ENCODE measurements at regions not wholly inside any gene's neighbourhood (a gene's known extent, or its start where the extent isn't known, plus 50 kb on each side); places are given as distances from the start of the nearest gene placed in this dataset.
"Not testable (repeated sequence)": the region's sequence is repeated elsewhere in the genome, so short reads cannot be mapped to it uniquely, and the experiment has no call there.

- not testable (repeated sequence) for DNase-seq
These were observed 174.4 kb downstream of the ZIC4 start for GRCh38 chr3:147231980-147232379.

GRCh38 chr3:147231111-147231510 is 175.2 kb downstream of the ZIC4 start:
- DNase-seq, result no peak

- DNase-seq, result no peak
These were observed 184.1 kb downstream of the ZIC4 start for GRCh38 chr3:147222291-147222690.

GRCh38 chr3:147218965-147219364 is 187.4 kb downstream of the ZIC4 start:
- no peak for DNase-seq

GRCh38 chr3:147216143-147216673 is 190.1 kb downstream of the ZIC4 start:
- no peak for DNase-seq

GRCh38 chr3:147215660-147216059 is 190.7 kb downstream of the ZIC4 start:
- no peak for DNase-seq

GRCh38 chr3:147213633-147214032 is 192.7 kb downstream of the ZIC4 start:
- no peak for DNase-seq

- DNase-seq, result no peak
These were observed 195.7 kb downstream of the ZIC4 start for GRCh38 chr3:147210676-147211075.

GRCh38 chr3:147201086-147201485 is 205.3 kb downstream of the ZIC4 start:
- DNase-seq, result no peak

GRCh38 chr3:147200545-147200944 is 205.8 kb downstream of the ZIC4 start:
- no peak for DNase-seq

GRCh38 chr3:147197739-147198138 is 208.6 kb downstream of the ZIC4 start:
- no peak for DNase-seq

GRCh38 chr3:147195887-147196286 is 210.5 kb downstream of the ZIC4 start:
- DNase-seq, result no peak

- DNase-seq, result no peak
These were observed 214.5 kb downstream of the ZIC4 start for GRCh38 chr3:147191795-147192385.

- no peak for DNase-seq
These were observed 217.3 kb downstream of the ZIC4 start for GRCh38 chr3:147189016-147189415.

- DNase-seq, result no peak
These were observed 218.7 kb downstream of the ZIC4 start for GRCh38 chr3:147187687-147188086.

- no peak for DNase-seq
These were observed 220.6 kb downstream of the ZIC4 start for GRCh38 chr3:147185781-147186180.

GRCh38 chr3:147184794-147185193 is 221.5 kb downstream of the ZIC4 start:
- no peak for DNase-seq

- no peak for DNase-seq
These were observed 233.1 kb downstream of the ZIC4 start for GRCh38 chr3:147173257-147173656.

- no peak for DNase-seq
These were observed 243.6 kb downstream of the ZIC4 start for GRCh38 chr3:147162743-147163142.

- no peak for DNase-seq
These were observed 244.5 kb downstream of the ZIC4 start for GRCh38 chr3:147161833-147162232.

GRCh38 chr3:147160984-147161383 is 245.4 kb downstream of the ZIC4 start:
- no peak for DNase-seq

GRCh38 chr3:147159141-147159540 is 247.2 kb downstream of the ZIC4 start:
- no peak for DNase-seq

- no peak for DNase-seq
These were observed 248.7 kb downstream of the ZIC4 start for GRCh38 chr3:147157631-147158030.

- not testable (repeated sequence) for DNase-seq
These were observed 251.4 kb downstream of the ZIC4 start for GRCh38 chr3:147154988-147155387.

- no peak for DNase-seq
These were observed 252.4 kb downstream of the ZIC4 start for GRCh38 chr3:147153830-147154539.
